SK-N-MC (cell line): ENCODE measurements at regions not wholly inside any gene's neighbourhood (a gene's known extent, or its start where the extent isn't known, plus 50 kb on each side); places are given as distances from the start of the nearest gene placed in this dataset.

Source experiments
- EZH2 ChIP-seq: fragments of 200-600 bp; sonication (generic); IDR thresholded peaks from one replicate; pipeline ENCODE4 v1.6.1; 2017; ENCODE audit warnings: antibody characterized with exemption
- FOXP2 ChIP-seq: optimal IDR thresholded peaks from 2 replicates; pipeline ENCODE3; 2011; ENCODE audit warnings: mild to moderate bottlenecking, moderate library complexity; ENCODE audit not compliant: insufficient read depth; ENCODE audit errors: extremely low read length, control extremely low read depth
- POLR2AphosphoS5 ChIP-seq: IDR thresholded peaks from 2 replicates; pipeline ENCODE4 v1.6.1; 2012; ENCODE audit warnings: mild to moderate bottlenecking, low read depth, low read length, borderline replicate concordance

DNA sequence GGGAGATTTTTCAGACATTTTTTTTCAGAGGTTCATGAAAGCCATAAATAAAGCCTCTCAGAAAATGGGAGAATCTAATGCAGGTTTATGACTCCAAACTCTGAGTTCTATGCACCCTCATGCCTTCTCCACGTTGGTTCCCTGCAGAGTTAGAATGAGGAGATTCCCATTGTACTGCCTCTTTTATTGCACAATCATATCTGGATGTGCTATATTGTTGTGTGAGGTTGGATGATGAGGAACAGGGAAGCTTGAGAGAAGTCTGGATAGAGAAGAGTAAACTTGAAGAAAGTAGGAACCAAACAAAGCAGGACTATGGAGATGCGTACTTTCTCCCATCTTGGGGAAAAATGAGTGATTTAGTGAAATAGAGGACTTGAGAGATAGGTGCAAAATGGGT, 178.8 kb downstream of the PDCD6IP start:
- TF ChIP-seq POLR2AphosphoS5 = no peak
- TF ChIP-seq EZH2 = no peak
- no peak for TF ChIP-seq FOXP2
